H1 (cell line): ENCODE measurements at regions not wholly inside any gene's neighbourhood (a gene's known extent, or its start where the extent isn't known, plus 50 kb on each side); places are given as distances from the start of the nearest gene placed in this dataset.
A peak's percentile ranks its signal among the peaks of the same experiment; 100 is the strongest.

ENCODE experiments used
- CTCF ChIA-PET: fragments of 300-600 bp; sonication (Branson Sonifier 250); formaldehyde crosslinking; loops from one replicate; lab custom pipeline; 2021; ENCODE audit not compliant: partially characterized antibody; lab: Charles Lee
- POLR2A ChIA-PET: fragments of 300-600 bp; sonication (Branson Sonifier 250); formaldehyde crosslinking; loops from one replicate; lab custom pipeline; 2021; ENCODE audit warnings: inconsistent platforms; ENCODE audit not compliant: partially characterized antibody; lab: Charles Lee
- DNase-seq, 2 experiments: peaks; one replicate each; pipeline versions ENCODE4 v3.0.0 to v3.0.0-alpha.2; 2010 to 2022; ENCODE audit warnings: low spot score in 2 of 2, low read depth in 1 of 2, mixed read lengths in 1 of 2
- FAIRE-seq: peaks from 2 replicates; lab custom pipeline; 2011; peaks lifted over from hg19 to GRCh38; lab: Jason Lieb, UNC
- H2AFZ ChIP-seq: 2 replicates; pipeline ENCODE4 v1.8.1; 2012; ENCODE audit warnings: low read length, inconsistent platforms
- H2AK5ac ChIP-seq: 2 replicates; pipeline ENCODE4 v1.6.1; 2013; ENCODE audit warnings: low read depth, low read length
- H2BK120ac ChIP-seq: replicated peaks from 2 replicates; pipeline ENCODE3; 2013; ENCODE audit warnings: low read depth, low read length, inconsistent platforms
- H2BK12ac ChIP-seq: 2 replicates; pipeline ENCODE4 v1.6.1; 2013; ENCODE audit warnings: low read depth, low read length
- H2BK15ac ChIP-seq: 2 replicates; pipeline ENCODE4 v1.6.1; 2013; ENCODE audit warnings: low read length
- H2BK20ac ChIP-seq: 2 replicates; pipeline ENCODE4 v1.6.1; 2013; ENCODE audit warnings: low read length
- H2BK5ac ChIP-seq: 2 replicates; pipeline ENCODE4 v1.6.1; 2013; ENCODE audit warnings: low read depth, low read length
- H3K14ac ChIP-seq: 2 replicates; pipeline ENCODE4 v1.6.1; 2013; ENCODE audit warnings: inconsistent platforms; ENCODE audit not compliant: insufficient read length
- H3K18ac ChIP-seq: 2 replicates; pipeline ENCODE4 v1.6.1; 2013; ENCODE audit warnings: low read length; ENCODE audit errors: extremely low read depth
- H3K23ac ChIP-seq: 2 replicates; pipeline ENCODE4 v1.6.1; 2013; ENCODE audit warnings: inconsistent platforms; ENCODE audit not compliant: insufficient read length
- H3K23me2 ChIP-seq: 2 replicates; pipeline ENCODE4 v1.6.1; 2013; ENCODE audit warnings: low read depth, low read length
- H3K27ac ChIP-seq: 2 replicates; pipeline ENCODE4 v1.6.1; 2011; ENCODE audit warnings: low read depth, low read length, inconsistent platforms
- H3K27me3 ChIP-seq, 4 experiments: replicated peaks in 1 of 4; 1 replicate in 1 of 4; 2 replicates in 3 of 4; pipeline versions ENCODE4 v1.6.1 to v1.8.1; 2011 to 2013; ENCODE audit warnings: low read length in 3 of 4, mild to moderate bottlenecking in 3 of 4, inconsistent platforms in 2 of 4, mixed read lengths in 2 of 4, moderate library complexity in 1 of 4; ENCODE audit not compliant: control insufficient read depth in 3 of 4, insufficient read depth in 3 of 4; ENCODE audit errors: extremely low read depth in 1 of 4
- H3K36me3 ChIP-seq, 4 experiments: 2 replicates each; pipeline versions ENCODE4 v1.6.1 to v1.8.1; 2011 to 2013; ENCODE audit warnings: mild to moderate bottlenecking in 4 of 4, low read length in 3 of 4, moderate library complexity in 2 of 4, control low read depth in 1 of 4, inconsistent platforms in 1 of 4; ENCODE audit not compliant: insufficient read depth in 4 of 4, control insufficient read depth in 2 of 4
- H3K4ac ChIP-seq: replicated peaks from 2 replicates; pipeline ENCODE3; 2013; ENCODE audit warnings: low read length, low read depth, mixed read lengths, inconsistent platforms; ENCODE audit not compliant: insufficient read length
- H3K4me1 ChIP-seq, 4 experiments: replicated peaks in 1 of 4; 1 replicate in 1 of 4; 2 replicates in 3 of 4; pipeline versions ENCODE4 v1.6.1 to v1.8.1; 2011 to 2013; ENCODE audit warnings: low read length in 3 of 4, inconsistent platforms in 2 of 4, mixed read lengths in 1 of 4; ENCODE audit not compliant: insufficient read depth in 4 of 4, control insufficient read depth in 3 of 4
- H3K4me2 ChIP-seq, 2 experiments: 2 replicates each; pipeline versions ENCODE4 v1.6.1 to v1.8.1; 2011 to 2013; ENCODE audit warnings: low read depth in 2 of 2, low read length in 2 of 2, control low read depth in 1 of 2, inconsistent platforms in 1 of 2, mild to moderate bottlenecking in 1 of 2; ENCODE audit not compliant: insufficient read depth in 1 of 2
- H3K4me3 ChIP-seq, 4 experiments: fragments of 200-600, 300-600 bp in 1 of 4; sonication (generic), shearing (Covaris generic), sonication (Bioruptor Twin) in 1 of 4; 2 replicates each; pipeline versions ENCODE4 v1.5.1 to v1.8.1; 2011 to 2016; ENCODE audit warnings: low read length in 4 of 4, low read depth in 3 of 4, control low read depth in 2 of 4, inconsistent platforms in 2 of 4, mild to moderate bottlenecking in 2 of 4, mixed read lengths in 1 of 4, moderate library complexity in 1 of 4; ENCODE audit not compliant: insufficient read depth in 2 of 4; ENCODE audit errors: extremely low read depth in 1 of 4
- H3K56ac ChIP-seq: replicated peaks from 2 replicates; pipeline ENCODE3; 2013; ENCODE audit warnings: low read depth, mild to moderate bottlenecking, mixed read lengths, low read length, inconsistent platforms; ENCODE audit not compliant: insufficient read length
- H3K79me1 ChIP-seq: 2 replicates; pipeline ENCODE4 v1.6.1; 2013; ENCODE audit warnings: low read depth, low read length, control low read depth
- H3K79me2 ChIP-seq, 2 experiments: 2 replicates each; pipeline versions ENCODE4 v1.6.1 to v1.8.1; 2012 to 2013; ENCODE audit warnings: low read length in 2 of 2, mild to moderate bottlenecking in 2 of 2, inconsistent platforms in 1 of 2; ENCODE audit not compliant: insufficient read depth in 2 of 2, control insufficient read depth in 1 of 2
- H3K9ac ChIP-seq, 4 experiments: replicated peaks in 1 of 4; 1 replicate in 1 of 4; 2 replicates in 3 of 4; pipeline versions ENCODE4 v1.6.1 to v1.8.1; 2011 to 2013; ENCODE audit warnings: low read depth in 3 of 4, low read length in 3 of 4, control low read depth in 2 of 4, mild to moderate bottlenecking in 2 of 4, moderate library complexity in 2 of 4, inconsistent platforms in 1 of 4; ENCODE audit errors: extremely low read depth in 1 of 4
- H3K9me3 ChIP-seq, 2 experiments: 2 replicates each; pipeline versions ENCODE4 v1.6.1 to v1.8.1; 2012 to 2013; ENCODE audit warnings: mild to moderate bottlenecking in 2 of 2, moderate library complexity in 2 of 2, control low read depth in 1 of 2, inconsistent platforms in 1 of 2, low read depth in 1 of 2, low read length in 1 of 2, mixed read lengths in 1 of 2; ENCODE audit not compliant: insufficient read depth in 2 of 2
- H4K20me1 ChIP-seq, 2 experiments: replicated peaks in 1 of 2; 2 replicates each; pipeline versions ENCODE3 to v1.8.1; 2011 to 2013; ENCODE audit warnings: inconsistent platforms in 2 of 2, low read length in 2 of 2, mild to moderate bottlenecking in 1 of 2; ENCODE audit not compliant: insufficient read depth in 2 of 2, control insufficient read depth in 1 of 2
- H4K5ac ChIP-seq: 2 replicates; pipeline ENCODE4 v1.6.1; 2013; ENCODE audit warnings: low read length, low read depth, mixed read lengths, inconsistent platforms; ENCODE audit not compliant: insufficient read length
- H4K8ac ChIP-seq: 2 replicates; pipeline ENCODE4 v1.8.0; 2013; ENCODE audit warnings: mild to moderate bottlenecking, moderate library complexity, low read length, inconsistent platforms; ENCODE audit not compliant: insufficient read depth; ENCODE audit errors: extremely low read depth
- H4K91ac ChIP-seq: replicated peaks from 2 replicates; pipeline ENCODE3; 2013; ENCODE audit warnings: low read length, mixed read lengths, inconsistent platforms; ENCODE audit not compliant: insufficient read length
- ATF3 ChIP-seq: IDR thresholded peaks from 2 replicates; pipeline ENCODE4 v1.6.1; 2011; ENCODE audit warnings: low read depth, mild to moderate bottlenecking, low read length; ENCODE audit not compliant: insufficient read depth
- RBBP5 ChIP-seq: IDR thresholded peaks from 2 replicates; pipeline ENCODE4 v1.7.1; 2012; ENCODE audit warnings: low read depth, mild to moderate bottlenecking, inconsistent platforms, low read length, moderate library complexity, borderline replicate concordance
- SP1 ChIP-seq: IDR thresholded peaks from 2 replicates; pipeline ENCODE4 v1.6.1; 2011; ENCODE audit warnings: low read depth, low read length
- TEAD4 ChIP-seq: IDR thresholded peaks from 2 replicates; pipeline ENCODE4 v1.6.1; 2012; ENCODE audit warnings: low read depth, low read length, inconsistent platforms, mixed read lengths
- YY1 ChIP-seq: IDR thresholded peaks from 2 replicates; pipeline ENCODE4 v1.6.1; 2011; ENCODE audit warnings: low read depth, mild to moderate bottlenecking, low read length
- WGBS, 2 experiments: shearing (Covaris generic) in 1 of 2; methylation state at CpG; one replicate each; pipeline versions ENCODE4 v1.1.6 to v1.1.7; 2013 to 2015; ENCODE audit warnings: low lambda C conversion rate in 2 of 2, mixed read lengths in 2 of 2, inconsistent platforms in 1 of 2, low coverage in 1 of 2, missing lambda C conversion rate in 1 of 2; ENCODE audit not compliant: insufficient replicate concordance in 2 of 2, insufficient coverage in 1 of 2, insufficient read length in 1 of 2; ENCODE audit errors: extremely low coverage in 1 of 2, missing lambda C conversion rate in 1 of 2; 5-methylcytosine and 5-hydroxymethylcytosine counted together

GRCh38 chr12:58285551-58285950 lies 344.2 kb downstream of the ATP23 start:
- Histone ChIP-seq H4K8ac (no peak overlapping the region), H3K23ac (no peak overlapping the region), H3K9ac (no peak overlapping the region), H3K18ac (no peak overlapping the region), H3K23me2 (no peaks in the 10 kb centered on the region), H3K4me2 (no peak overlapping the region; a peak in 1 of 4 replicates), H3K4me3 (no peak overlapping the region), H2AFZ (no peak overlapping the region), H3K27ac (no peak overlapping the region), H2AK5ac (no peak overlapping the region), H3K79me2 (no peaks in the 10 kb centered on the region), H3K27me3 (no peaks in the 10 kb centered on the region), H2BK15ac (no peak overlapping the region), H3K4me1 (peaks cover 0 to 3% (median 0%) of the 10 kb centered on the region in 4 experiments; a peak in 1 of 7 replicates), H3K14ac (no peak overlapping the region), H3K36me3 (no peaks in the 10 kb centered on the region), H3K56ac (no peak overlapping the region), H4K20me1 (no peaks in the 10 kb centered on the region), H3K79me1 (no peaks in the 10 kb centered on the region), H4K91ac (no peak overlapping the region), H2BK12ac (no peak overlapping the region), H4K5ac (no peak overlapping the region), H2BK5ac (no peak overlapping the region), H3K4ac (no peak overlapping the region), H2BK20ac (no peak overlapping the region), H2BK120ac (no peak overlapping the region), H3K9me3 (no peaks in the 10 kb centered on the region)
- TF ChIP-seq RBBP5 (no peak), SP1 (0 out of 2 replicates have a peak, but pooled peaks have one; percentile 37), ATF3 (no peak), YY1 (0 out of 2 replicates have a peak, but pooled peaks have one; percentile 11), TEAD4 (peak; percentile 79; the same call in 1 of the 2 replicates)
- ChIA-PET CTCF (no interaction called here), POLR2A (no interaction called here)
- WGBS, 2 experiments, result 47% methylated on average over 5 of the region's 5 CpGs; no CpG with 5 or more reads in 1 of the 2 experiments
- peak; percentile 79 for FAIRE-seq
- peak; percentile 10 to 54 for DNase-seq
